Stimulated activated naive B cell treated with anti-CD40 and anti-IgM and Interleukin-4, amounts not matched to agents 10 μg/mL and 1 μg/mL and 100 μg/mL, for 72 hours (primary cell): ENCODE measurements at regions not wholly inside any gene's neighbourhood (a gene's known extent, or its start where the extent isn't known, plus 50 kb on each side); places are given as distances from the start of the nearest gene placed in this dataset.

ENCODE experiments used
- ATAC-seq, 2 donors: fragments of 150-1000 bp; cut with Tn5 transposase; replicated peaks; 2 replicates each; pipeline ENCODE4 v1.10.0; 2021; ENCODE audit warnings: moderate library complexity in 1 of 2
- DNase-seq: peaks from one replicate; pipeline ENCODE4 v3.0.0; 2021
- H3K27ac Mint-ChIP-seq: one replicate; pipeline ENCODE4 v1.8.0; 2022; ENCODE audit warnings: mild to moderate bottlenecking, mixed read lengths
- H3K27me3 Mint-ChIP-seq, 2 donors: one replicate each; pipeline ENCODE4 v1.8.0; 2022; ENCODE audit warnings: mixed read lengths in 2 of 2
- H3K36me3 Mint-ChIP-seq, 2 donors: one replicate each; pipeline ENCODE4 v1.8.0; 2022; ENCODE audit warnings: mixed read lengths in 2 of 2, mild to moderate bottlenecking in 1 of 2
- H3K4me1 Mint-ChIP-seq, 2 donors: one replicate each; pipeline ENCODE4 v1.8.0; 2022; ENCODE audit warnings: mixed read lengths in 2 of 2, mild to moderate bottlenecking in 1 of 2
- H3K4me3 Mint-ChIP-seq, 2 donors: one replicate each; pipeline ENCODE4 v1.8.0; 2022; ENCODE audit warnings: mild to moderate bottlenecking in 2 of 2, mixed read lengths in 2 of 2, moderate library complexity in 1 of 2
- H3K9me3 Mint-ChIP-seq, 2 donors: one replicate each; pipeline ENCODE4 v1.8.0; 2022; ENCODE audit warnings: mixed read lengths in 2 of 2, mild to moderate bottlenecking in 1 of 2

- Mint-ChIP-seq H3K27ac (no peak overlapping the region), H3K4me1 (no peaks in the 10 kb centered on the region), H3K4me3 (no peak overlapping the region), H3K36me3 (no peaks in the 10 kb centered on the region), H3K9me3 (peaks cover 6 to 7% of the 10 kb centered on the region in 2 donors), H3K27me3 (no peaks in the 10 kb centered on the region)
- no peak for ATAC-seq
- no peak for DNase-seq
Observed at GRCh38 chr11:45518141-45518832, 147.1 kb downstream of the CHST1 start.

- no peaks in the 10 kb centered on the region for H3K27me3 Mint-ChIP-seq
- H3K4me1 Mint-ChIP-seq, result no peaks in the 10 kb centered on the region
- H3K36me3 Mint-ChIP-seq, result no peaks in the 10 kb centered on the region
- ATAC-seq (no peak), DNase-seq (no peak)
- H3K27ac Mint-ChIP-seq, result no peak overlapping the region
- H3K4me3 Mint-ChIP-seq, result no peak overlapping the region
- peaks cover 0 to under 1% of the 10 kb centered on the region in 2 donors for H3K9me3 Mint-ChIP-seq
Observed at GRCh38 chr11:45517171-45517770, 148.2 kb downstream of the CHST1 start.

GRCh38 chr11:45513821-45514340 is 151.5 kb downstream of the CHST1 start:
- Mint-ChIP-seq H3K27ac (no peak overlapping the region), H3K36me3 (no peaks in the 10 kb centered on the region), H3K27me3 (no peaks in the 10 kb centered on the region), H3K9me3 (no peaks in the 10 kb centered on the region), H3K4me3 (no peak overlapping the region), H3K4me1 (no peaks in the 10 kb centered on the region)
- DNase-seq (no peak), ATAC-seq (no peak)

- ATAC-seq (no peak), DNase-seq (no peak)
- H3K9me3 Mint-ChIP-seq, result no peaks in the 10 kb centered on the region
- no peaks in the 10 kb centered on the region for H3K27me3 Mint-ChIP-seq
- H3K36me3 Mint-ChIP-seq, result no peaks in the 10 kb centered on the region
- H3K27ac Mint-ChIP-seq, result no peak overlapping the region
- H3K4me3 Mint-ChIP-seq, result no peak overlapping the region
- no peaks in the 10 kb centered on the region for H3K4me1 Mint-ChIP-seq
Observed at GRCh38 chr11:45512471-45513148, 152.8 kb downstream of the CHST1 start.

- no peaks in the 10 kb centered on the region for H3K36me3 Mint-ChIP-seq
- no peaks in the 10 kb centered on the region for H3K9me3 Mint-ChIP-seq
- H3K27ac Mint-ChIP-seq, result no peak overlapping the region
- no peaks in the 10 kb centered on the region for H3K4me1 Mint-ChIP-seq
- H3K27me3 Mint-ChIP-seq, result no peaks in the 10 kb centered on the region
- H3K4me3 Mint-ChIP-seq, result no peak overlapping the region
- DNase-seq, result no peak
- ATAC-seq, result no peak
Observed at GRCh38 chr11:45511566-45511965, 153.9 kb downstream of the CHST1 start.

GRCh38 chr11:45507916-45508315 is 157.5 kb downstream of the CHST1 start:
- Mint-ChIP-seq H3K9me3 (peaks cover 1 to 2% of the 10 kb centered on the region in 2 donors), H3K4me1 (no peaks in the 10 kb centered on the region), H3K4me3 (no peak overlapping the region), H3K36me3 (no peaks in the 10 kb centered on the region), H3K27me3 (no peaks in the 10 kb centered on the region), H3K27ac (no peak overlapping the region)
- ATAC-seq, result no peak
- no peak for DNase-seq

- Mint-ChIP-seq H3K27ac (no peak overlapping the region), H3K4me1 (no peaks in the 10 kb centered on the region), H3K27me3 (peaks cover 13 to 18% of the 10 kb centered on the region in 2 donors), H3K36me3 (no peaks in the 10 kb centered on the region), H3K9me3 (peaks cover 3 to 5% of the 10 kb centered on the region in 2 donors), H3K4me3 (no peak overlapping the region)
- DNase-seq (no peak), ATAC-seq (no peak)
Observed at GRCh38 chr11:45503311-45503710, 162.1 kb downstream of the CHST1 start.

- Mint-ChIP-seq H3K4me1 (no peaks in the 10 kb centered on the region), H3K27ac (no peak overlapping the region), H3K27me3 (peaks cover 18 to 25% of the 10 kb centered on the region in 2 donors), H3K9me3 (peaks cover 8 to 10% of the 10 kb centered on the region in 2 donors), H3K36me3 (peaks cover 0 to 2% of the 10 kb centered on the region in 2 donors), H3K4me3 (no peak overlapping the region)
- DNase-seq (no peak), ATAC-seq (no peak)
Observed at GRCh38 chr11:45502226-45502545, 163.2 kb downstream of the CHST1 start.

- H3K4me3 Mint-ChIP-seq, result no peak overlapping the region
- peaks cover 0 to 2% of the 10 kb centered on the region in 2 donors for H3K36me3 Mint-ChIP-seq
- ATAC-seq (no peak), DNase-seq (no peak)
- H3K27me3 Mint-ChIP-seq, result peaks cover 18 to 25% of the 10 kb centered on the region in 2 donors
- H3K27ac Mint-ChIP-seq, result no peak overlapping the region
- H3K4me1 Mint-ChIP-seq, result no peaks in the 10 kb centered on the region
- peaks cover 8 to 10% of the 10 kb centered on the region in 2 donors for H3K9me3 Mint-ChIP-seq
Observed at GRCh38 chr11:45501392-45502225, 163.8 kb downstream of the CHST1 start.

GRCh38 chr11:45500451-45500850 is 165.0 kb downstream of the CHST1 start:
- Mint-ChIP-seq H3K27ac (no peak overlapping the region), H3K9me3 (peaks cover 8 to 10% of the 10 kb centered on the region in 2 donors), H3K27me3 (peaks cover 19 to 25% of the 10 kb centered on the region in 2 donors), H3K36me3 (peaks cover 0 to 2% of the 10 kb centered on the region in 2 donors), H3K4me1 (no peaks in the 10 kb centered on the region), H3K4me3 (no peak overlapping the region)
- ATAC-seq (no peak), DNase-seq (no peak)

GRCh38 chr11:45494738-45495137 is 170.7 kb downstream of the CHST1 start:
- Mint-ChIP-seq H3K4me3 (no peak overlapping the region), H3K9me3 (peaks cover 9 to 16% of the 10 kb centered on the region in 2 donors), H3K36me3 (peaks cover 0 to 2% of the 10 kb centered on the region in 2 donors), H3K27ac (no peak overlapping the region), H3K27me3 (peaks cover 23 to 25% of the 10 kb centered on the region in 2 donors), H3K4me1 (no peaks in the 10 kb centered on the region)
- DNase-seq, result no peak
- ATAC-seq, result no peak

- no peaks in the 10 kb centered on the region for H3K4me1 Mint-ChIP-seq
- H3K36me3 Mint-ChIP-seq, result no peaks in the 10 kb centered on the region
- peaks cover 3 to 7% of the 10 kb centered on the region in 2 donors for H3K9me3 Mint-ChIP-seq
- ATAC-seq, result no peak
- H3K27me3 Mint-ChIP-seq, result peaks cover 17 to 20% of the 10 kb centered on the region in 2 donors
- DNase-seq, result no peak
- no peak overlapping the region for H3K27ac Mint-ChIP-seq
- no peak overlapping the region for H3K4me3 Mint-ChIP-seq
Observed at GRCh38 chr11:45489281-45489905, 176.0 kb downstream of the CHST1 start.

- H3K36me3 Mint-ChIP-seq, result no peaks in the 10 kb centered on the region
- H3K4me3 Mint-ChIP-seq, result no peak overlapping the region
- no peaks in the 10 kb centered on the region for H3K4me1 Mint-ChIP-seq
- H3K27me3 Mint-ChIP-seq, result peaks cover 35 to 38% of the 10 kb centered on the region in 2 donors
- DNase-seq, result no peak
- H3K9me3 Mint-ChIP-seq, result no peaks in the 10 kb centered on the region
- no peak overlapping the region for H3K27ac Mint-ChIP-seq
- ATAC-seq, result no peak
Observed at GRCh38 chr11:45486461-45486860, 179.0 kb downstream of the CHST1 start.
